Activated CD4-positive, alpha-beta T cell treated with anti-CD3 and anti-CD28 coated beads, Interleukin-2, amount 10 ng/mL, durations not matched to agents 7 days and 5 days (primary cell): ENCODE measurements at regions not wholly inside any gene's neighbourhood (a gene's known extent, or its start where the extent isn't known, plus 50 kb on each side); places are given as distances from the start of the nearest gene placed in this dataset.

Experiments used
- CTCF ChIA-PET: fragments of 350-600 bp; sonication (Branson Sonifier 250); formaldehyde crosslinking; loops from one replicate; lab custom pipeline; 2021; ENCODE audit warnings: antibody characterized with exemption; lab: Charles Lee
- POLR2A ChIA-PET: fragments of 350-600 bp; sonication (Branson Sonifier 250); formaldehyde crosslinking; loops from one replicate; lab custom pipeline; 2021; ENCODE audit warnings: antibody characterized with exemption; lab: Charles Lee
- DNase-seq: peaks from one replicate; pipeline ENCODE4 v3.0.0-alpha.2; 2020
- H3K27ac Mint-ChIP-seq: one replicate; pipeline ENCODE4 v1.8.0; 2021; ENCODE audit warnings: mild to moderate bottlenecking, moderate library complexity, mixed read lengths
- H3K27me3 Mint-ChIP-seq: one replicate; pipeline ENCODE4 v1.8.0; 2021; ENCODE audit warnings: mixed read lengths
- H3K36me3 Mint-ChIP-seq: one replicate; pipeline ENCODE4 v1.8.0; 2021; ENCODE audit warnings: low read depth, mixed read lengths
- H3K4me1 Mint-ChIP-seq: one replicate; pipeline ENCODE4 v1.8.0; 2021; ENCODE audit warnings: mixed read lengths
- H3K4me3 Mint-ChIP-seq: one replicate; pipeline ENCODE4 v1.8.0; 2021; ENCODE audit warnings: mild to moderate bottlenecking, moderate library complexity, mixed read lengths
- H3K9me3 Mint-ChIP-seq: one replicate; pipeline ENCODE4 v1.8.0; 2021; ENCODE audit warnings: mixed read lengths

- no peak for DNase-seq
- H3K36me3 Mint-ChIP-seq: no peaks in the 10 kb centered on the region
- H3K4me3 Mint-ChIP-seq: no peak overlapping the region
- ChIA-PET POLR2A (no interaction called here), CTCF (no interaction called here)
- H3K27me3 Mint-ChIP-seq: no peaks in the 10 kb centered on the region
- no peak overlapping the region for H3K27ac Mint-ChIP-seq
- H3K9me3 Mint-ChIP-seq: no peaks in the 10 kb centered on the region
- H3K4me1 Mint-ChIP-seq: no peaks in the 10 kb centered on the region
Observed at GRCh38 chr15:37773111-37773860, 161.2 kb upstream of the TMCO5A start.

GRCh38 chr15:37774961-37775360, 159.5 kb upstream of the TMCO5A start:
- POLR2A ChIA-PET: no interaction called here
- no peaks in the 10 kb centered on the region for H3K27me3 Mint-ChIP-seq
- CTCF ChIA-PET: no interaction called here
- H3K36me3 Mint-ChIP-seq: no peaks in the 10 kb centered on the region
- H3K4me1 Mint-ChIP-seq: no peaks in the 10 kb centered on the region
- DNase-seq: no peak
- H3K9me3 Mint-ChIP-seq: no peaks in the 10 kb centered on the region
- no peak overlapping the region for H3K27ac Mint-ChIP-seq
- no peak overlapping the region for H3K4me3 Mint-ChIP-seq

- Mint-ChIP-seq H3K4me1 (no peaks in the 10 kb centered on the region), H3K9me3 (no peaks in the 10 kb centered on the region), H3K36me3 (no peaks in the 10 kb centered on the region), H3K4me3 (no peak overlapping the region), H3K27me3 (no peaks in the 10 kb centered on the region), H3K27ac (no peak overlapping the region)
- ChIA-PET POLR2A (no interaction called here), CTCF (no interaction called here)
- DNase-seq: no peak
Observed at GRCh38 chr15:37777006-37777405, 157.4 kb upstream of the TMCO5A start.

GRCh38 chr15:37783290-37783689, 151.2 kb upstream of the TMCO5A start:
- POLR2A ChIA-PET: no interaction called here
- no peak for DNase-seq
- Mint-ChIP-seq H3K27me3 (no peaks in the 10 kb centered on the region), H3K27ac (no peak overlapping the region), H3K36me3 (no peaks in the 10 kb centered on the region), H3K9me3 (no peaks in the 10 kb centered on the region), H3K4me3 (no peak overlapping the region), H3K4me1 (no peaks in the 10 kb centered on the region)
- CTCF ChIA-PET: no interaction called here

GRCh38 chr15:37788330-37788729, 146.1 kb upstream of the TMCO5A start:
- no peaks in the 10 kb centered on the region for H3K36me3 Mint-ChIP-seq
- DNase-seq: no peak
- H3K27me3 Mint-ChIP-seq: no peaks in the 10 kb centered on the region
- ChIA-PET POLR2A (no interaction called here), CTCF (interaction anchor here (0.6 kb wide), 1 partner anchor 11 kb away, joined by 4 read pairs; no protein-coding TSS in a partner anchor)
- H3K9me3 Mint-ChIP-seq: no peaks in the 10 kb centered on the region
- H3K4me1 Mint-ChIP-seq: no peaks in the 10 kb centered on the region
- H3K27ac Mint-ChIP-seq: no peak overlapping the region
- no peak overlapping the region for H3K4me3 Mint-ChIP-seq

- DNase-seq: no peak
- H3K27me3 Mint-ChIP-seq: no peaks in the 10 kb centered on the region
- CTCF ChIA-PET: no interaction called here
- H3K4me3 Mint-ChIP-seq: no peak overlapping the region
- H3K36me3 Mint-ChIP-seq: no peaks in the 10 kb centered on the region
- no peak overlapping the region for H3K27ac Mint-ChIP-seq
- H3K9me3 Mint-ChIP-seq: no peaks in the 10 kb centered on the region
- no peaks in the 10 kb centered on the region for H3K4me1 Mint-ChIP-seq
- POLR2A ChIA-PET: no interaction called here
Observed at GRCh38 chr15:37788767-37789396, 145.6 kb upstream of the TMCO5A start.

- no peaks in the 10 kb centered on the region for H3K9me3 Mint-ChIP-seq
- H3K4me3 Mint-ChIP-seq: no peak overlapping the region
- H3K27ac Mint-ChIP-seq: no peak overlapping the region
- no peaks in the 10 kb centered on the region for H3K4me1 Mint-ChIP-seq
- CTCF ChIA-PET: no interaction called here
- no peaks in the 10 kb centered on the region for H3K27me3 Mint-ChIP-seq
- no peaks in the 10 kb centered on the region for H3K36me3 Mint-ChIP-seq
- no peak for DNase-seq
- POLR2A ChIA-PET: no interaction called here
Observed at GRCh38 chr15:37789397-37789786, 145.0 kb upstream of the TMCO5A start.

GRCh38 chr15:37789881-37790280, 144.6 kb upstream of the TMCO5A start:
- DNase-seq: no peak
- Mint-ChIP-seq H3K27me3 (no peaks in the 10 kb centered on the region), H3K4me1 (no peaks in the 10 kb centered on the region), H3K36me3 (no peaks in the 10 kb centered on the region), H3K4me3 (no peak overlapping the region), H3K9me3 (no peaks in the 10 kb centered on the region), H3K27ac (no peak overlapping the region)
- ChIA-PET POLR2A (no interaction called here), CTCF (no interaction called here)

GRCh38 chr15:37791693-37792092, 142.7 kb upstream of the TMCO5A start:
- CTCF ChIA-PET: no interaction called here
- no peak overlapping the region for H3K27ac Mint-ChIP-seq
- H3K36me3 Mint-ChIP-seq: no peaks in the 10 kb centered on the region
- no peaks in the 10 kb centered on the region for H3K9me3 Mint-ChIP-seq
- no peaks in the 10 kb centered on the region for H3K27me3 Mint-ChIP-seq
- H3K4me3 Mint-ChIP-seq: no peak overlapping the region
- no peak for DNase-seq
- no peaks in the 10 kb centered on the region for H3K4me1 Mint-ChIP-seq
- POLR2A ChIA-PET: no interaction called here

GRCh38 chr15:37792351-37792750, 142.1 kb upstream of the TMCO5A start:
- ChIA-PET POLR2A (no interaction called here), CTCF (no interaction called here)
- no peaks in the 10 kb centered on the region for H3K27me3 Mint-ChIP-seq
- no peaks in the 10 kb centered on the region for H3K4me1 Mint-ChIP-seq
- no peak overlapping the region for H3K27ac Mint-ChIP-seq
- no peak overlapping the region for H3K4me3 Mint-ChIP-seq
- no peaks in the 10 kb centered on the region for H3K9me3 Mint-ChIP-seq
- DNase-seq: no peak
- no peaks in the 10 kb centered on the region for H3K36me3 Mint-ChIP-seq

GRCh38 chr15:37793851-37794250, 140.6 kb upstream of the TMCO5A start:
- no peaks in the 10 kb centered on the region for H3K4me1 Mint-ChIP-seq
- H3K36me3 Mint-ChIP-seq: no peaks in the 10 kb centered on the region
- no peak overlapping the region for H3K4me3 Mint-ChIP-seq
- no peaks in the 10 kb centered on the region for H3K9me3 Mint-ChIP-seq
- no peak overlapping the region for H3K27ac Mint-ChIP-seq
- POLR2A ChIA-PET: no interaction called here
- H3K27me3 Mint-ChIP-seq: no peaks in the 10 kb centered on the region
- no peak for DNase-seq
- CTCF ChIA-PET: no interaction called here

GRCh38 chr15:37794947-37795346, 139.5 kb upstream of the TMCO5A start:
- no peaks in the 10 kb centered on the region for H3K9me3 Mint-ChIP-seq
- DNase-seq: no peak
- no peaks in the 10 kb centered on the region for H3K27me3 Mint-ChIP-seq
- H3K4me3 Mint-ChIP-seq: no peak overlapping the region
- ChIA-PET CTCF (interaction anchor here (0.6 kb wide), 1 partner anchor 500 kb away, joined by 3 read pairs; no protein-coding TSS in a partner anchor), POLR2A (no interaction called here)
- no peak overlapping the region for H3K27ac Mint-ChIP-seq
- H3K4me1 Mint-ChIP-seq: no peaks in the 10 kb centered on the region
- no peaks in the 10 kb centered on the region for H3K36me3 Mint-ChIP-seq

- Mint-ChIP-seq H3K9me3 (no peaks in the 10 kb centered on the region), H3K27ac (no peak overlapping the region), H3K36me3 (no peaks in the 10 kb centered on the region), H3K4me3 (no peak overlapping the region), H3K4me1 (no peaks in the 10 kb centered on the region), H3K27me3 (peaks cover 2% of the 10 kb centered on the region)
- DNase-seq: no peak
- CTCF ChIA-PET: no interaction called here
- POLR2A ChIA-PET: no interaction called here
Observed at GRCh38 chr15:37801529-37801928, 132.9 kb upstream of the TMCO5A start.

- Mint-ChIP-seq H3K36me3 (no peaks in the 10 kb centered on the region), H3K27ac (no peak overlapping the region), H3K9me3 (no peaks in the 10 kb centered on the region), H3K4me1 (no peaks in the 10 kb centered on the region), H3K27me3 (peaks cover 2% of the 10 kb centered on the region), H3K4me3 (no peak overlapping the region)
- no peak for DNase-seq
- ChIA-PET POLR2A (no interaction called here), CTCF (no interaction called here)
Observed at GRCh38 chr15:37806808-37807207, 127.6 kb upstream of the TMCO5A start.
